Uterus (tissue), 3 donors: ENCODE measurements at regions not wholly inside any gene's neighbourhood (a gene's known extent, or its start where the extent isn't known, plus 50 kb on each side); places are given as distances from the start of the nearest gene placed in this dataset.

ENCODE experiments used
- DNase-seq, 2 donors: peaks; one replicate each; pipeline ENCODE4 v3.0.0-alpha.2; 2019 to 2020
- H3K27ac ChIP-seq, 2 donors: fragments of 200-600 bp; sonication (generic); 1 replicate in 1 of 2; 2 replicates in 1 of 2; pipeline ENCODE4 v1.5.1; 2016 to 2018
- H3K27me3 ChIP-seq, 2 donors: fragments of 200-600 bp; sonication (generic); one replicate each; pipeline ENCODE4 v1.5.1; 2018 to 2019; ENCODE audit warnings: control low read depth in 1 of 2
- H3K36me3 ChIP-seq, 2 donors: fragments of 200-600 bp; sonication (generic); one replicate each; pipeline ENCODE4 v1.5.1; 2019; ENCODE audit warnings: control low read depth in 1 of 2
- H3K4me1 ChIP-seq, 2 donors: fragments of 200-600 bp; sonication (generic); one replicate each; pipeline ENCODE4 v1.5.1; 2018 to 2019; ENCODE audit warnings: control low read depth in 1 of 2
- H3K4me3 ChIP-seq, 2 donors: fragments of 200-600 bp; sonication (generic); 1 replicate in 1 of 2; 2 replicates in 1 of 2; pipeline ENCODE4 v1.5.1; 2018 to 2019; ENCODE audit warnings: mild to moderate bottlenecking in 1 of 2
- H3K9me3 ChIP-seq, 2 donors: fragments of 200-600 bp; sonication (generic); one replicate each; pipeline ENCODE4 v1.5.1; 2019; ENCODE audit warnings: control low read depth in 1 of 2
- CTCF ChIP-seq, 4 experiments: fragments of 200-600 bp in 2 of 4; fragments of 450-650 bp in 2 of 4; sonication (generic) in 2 of 4; IDR thresholded peaks; one replicate each; pipeline ENCODE4 v1.5.1; 2016 to 2019; ENCODE audit warnings: antibody characterized with exemption in 4 of 4, mild to moderate bottlenecking in 2 of 4, moderate library complexity in 1 of 4
- POLR2A ChIP-seq, 2 donors: fragments of 450-650 bp; IDR thresholded peaks; one replicate each; pipeline ENCODE4 v1.6.1; 2016; ENCODE audit warnings: antibody characterized with exemption in 2 of 2, mild to moderate bottlenecking in 1 of 2, moderate library complexity in 1 of 2
- intact Hi-C: fragments of 100-400 bp; cut with DNase I; formaldehyde crosslinking; loops from one replicate; pipeline ENCODE4 v1.15.1; 2023; ENCODE audit warnings: low total_unique reads
- donor health status: DM: yes; HTN: yes; CAD: no.

GRCh38 chr4:57243076-57243475 lies 132.9 kb upstream of the IGFBP7 start:
- no peak overlapping the region for H3K4me3 ChIP-seq
- no peaks in the 10 kb centered on the region for H3K9me3 ChIP-seq
- intact Hi-C loops = no loop called here
- no peak for TF ChIP-seq POLR2A (IDR thresholded peaks at IDR 0.05)
- TF ChIP-seq CTCF (IDR thresholded peaks at IDR 0.05) = no peak
- no peak for DNase-seq
- no peaks in the 10 kb centered on the region for H3K4me1 ChIP-seq
- no peaks in the 10 kb centered on the region for H3K27me3 ChIP-seq
- no peak overlapping the region for H3K27ac ChIP-seq
- no peaks in the 10 kb centered on the region for H3K36me3 ChIP-seq

GRCh38 chr4:57234252-57234775 lies 124.1 kb upstream of the IGFBP7 start:
- intact Hi-C loops = no loop called here
- no peak for TF ChIP-seq CTCF (IDR thresholded peaks at IDR 0.05)
- TF ChIP-seq POLR2A (IDR thresholded peaks at IDR 0.05) = no peak

GRCh38 chr4:57233386-57233785 lies 123.2 kb upstream of the IGFBP7 start:
- Histone ChIP-seq H3K36me3 (no peaks in the 10 kb centered on the region), H3K4me1 (no peaks in the 10 kb centered on the region), H3K4me3 (no peak overlapping the region), H3K9me3 (no peaks in the 10 kb centered on the region), H3K27me3 (no peaks in the 10 kb centered on the region), H3K27ac (no peak overlapping the region)
- intact Hi-C loops = no loop called here
- no peak for TF ChIP-seq CTCF (IDR thresholded peaks at IDR 0.05)
- TF ChIP-seq POLR2A (IDR thresholded peaks at IDR 0.05) = no peak
- no peak for DNase-seq

More at GRCh38 chr4:57234252-57234775, 124.1 kb upstream of the IGFBP7 start:
- H3K36me3 ChIP-seq = no peaks in the 10 kb centered on the region
- DNase-seq = no peak
- H3K27me3 ChIP-seq = no peaks in the 10 kb centered on the region
- no peaks in the 10 kb centered on the region for H3K9me3 ChIP-seq
- no peak overlapping the region for H3K27ac ChIP-seq
- H3K4me3 ChIP-seq = no peak overlapping the region
- no peaks in the 10 kb centered on the region for H3K4me1 ChIP-seq

GRCh38 chr4:57231781-57232180 lies 121.6 kb upstream of the IGFBP7 start:
- Histone ChIP-seq H3K9me3 (no peaks in the 10 kb centered on the region), H3K27ac (no peak overlapping the region), H3K4me3 (no peak overlapping the region), H3K27me3 (no peaks in the 10 kb centered on the region), H3K36me3 (no peaks in the 10 kb centered on the region), H3K4me1 (no peaks in the 10 kb centered on the region)
- no peak for DNase-seq
- no peak for TF ChIP-seq CTCF (IDR thresholded peaks at IDR 0.05)
- TF ChIP-seq POLR2A (IDR thresholded peaks at IDR 0.05) = no peak
- intact Hi-C loops = no loop called here

GRCh38 chr4:57220734-57221133 lies 110.5 kb upstream of the IGFBP7 start:
- no peak overlapping the region for H3K27ac ChIP-seq
- no peaks in the 10 kb centered on the region for H3K27me3 ChIP-seq
- H3K4me1 ChIP-seq = no peaks in the 10 kb centered on the region
- no peak for TF ChIP-seq CTCF (IDR thresholded peaks at IDR 0.05)
- TF ChIP-seq POLR2A (IDR thresholded peaks at IDR 0.05) = no peak
- intact Hi-C loops = no loop called here
- H3K9me3 ChIP-seq = no peaks in the 10 kb centered on the region
- no peaks in the 10 kb centered on the region for H3K36me3 ChIP-seq
- DNase-seq = no peak
- no peak overlapping the region for H3K4me3 ChIP-seq
